ENCODE measurements at regions not wholly inside any gene's neighbourhood (a gene's known extent, or its start where the extent isn't known, plus 50 kb on each side); places are given as distances from the start of the nearest gene placed in this dataset.

DNA sequence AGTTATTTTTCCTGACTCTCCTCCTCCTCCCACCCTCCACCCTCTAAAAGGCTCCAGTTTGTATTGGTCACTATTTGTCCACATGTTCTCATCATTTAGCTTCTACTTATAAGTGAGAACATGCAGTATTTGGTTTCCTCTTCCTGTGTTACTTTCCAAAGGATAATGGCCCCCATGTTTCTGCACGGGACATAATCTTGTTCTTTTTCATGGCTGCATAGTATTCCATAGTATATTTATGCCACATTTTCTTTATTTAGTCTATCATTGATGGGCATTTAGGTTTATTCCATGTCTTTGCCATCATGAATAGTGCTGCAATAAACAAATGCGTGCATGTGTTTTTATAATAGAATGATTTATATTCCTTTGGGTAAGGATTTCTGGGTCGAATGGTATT is 167.3 kb upstream of the GRID2 start:
- no peak overlapping the region for H2BK15ac ChIP-seq (replicated peaks; ENCODE audit: low read depth)
- no peak overlapping the region for H3K9ac ChIP-seq (ENCODE audit: low read length)
- DNase-seq: no peak
- H3K36me3 ChIP-seq (ENCODE audit: control insufficient read depth, insufficient read depth, low read length): no peaks in the 10 kb centered on the region
- no peak overlapping the region for H2BK5ac ChIP-seq (ENCODE audit: low read length)
- no peak overlapping the region for H3K4ac ChIP-seq (ENCODE audit: low read depth, low read length)
- no peak overlapping the region for H2AK5ac ChIP-seq (ENCODE audit: low read length)
- no peak overlapping the region for H4K5ac ChIP-seq (ENCODE audit: low read length)
- H3K27me3 ChIP-seq (ENCODE audit: insufficient read depth, low read length, poor library complexity): no peaks in the 10 kb centered on the region
- no peak overlapping the region for H4K8ac ChIP-seq (ENCODE audit: low read depth, low read length)
- H3K79me2 ChIP-seq (ENCODE audit: control insufficient read depth, insufficient read depth, low read length): no peaks in the 10 kb centered on the region
- H3K4me2 ChIP-seq (ENCODE audit: low read length): no peak overlapping the region
- H3K18ac ChIP-seq (ENCODE audit: low read length): no peak overlapping the region
- H3K23ac ChIP-seq (ENCODE audit: low read length): no peak overlapping the region
- H3K56ac ChIP-seq (ENCODE audit: low read length): no peak overlapping the region
- H2BK120ac ChIP-seq (ENCODE audit: low read depth, low read length): no peak overlapping the region
- WGBS (ENCODE audit: extremely low coverage, insufficient coverage, low lambda C conversion rate): no CpG with 5 or more reads among the region's 3 CpGs
- H3K27ac ChIP-seq (ENCODE audit: low read depth, low read length): no peak overlapping the region
- no peaks in the 10 kb centered on the region for H3K79me1 ChIP-seq (ENCODE audit: low read length)
- H3K4me1 ChIP-seq (ENCODE audit: control insufficient read depth, low read depth, low read length): no peaks in the 10 kb centered on the region
- no peak overlapping the region for H3K4me3 ChIP-seq (ENCODE audit: low read length)

DNA sequence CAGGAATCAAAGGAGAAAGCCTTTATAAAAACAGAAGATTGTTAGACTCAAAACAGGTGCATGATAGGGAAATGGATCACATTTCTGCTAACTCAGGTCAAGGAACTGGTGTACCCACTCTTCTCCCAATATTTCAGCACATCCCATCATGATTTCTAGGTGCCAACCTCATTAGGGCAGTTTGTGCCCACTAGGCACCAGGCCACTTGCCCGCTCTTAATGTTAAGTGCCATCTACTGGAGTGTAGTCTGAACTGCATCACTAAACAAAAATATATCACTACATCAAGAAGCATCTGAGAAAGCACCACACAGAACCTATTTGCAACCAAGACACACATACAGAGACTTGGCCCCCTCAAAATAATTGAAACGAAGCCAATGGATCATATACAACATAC is 140.4 kb upstream of the GRID2 start:
- no peak overlapping the region for H2BK120ac ChIP-seq (ENCODE audit: low read depth, low read length)
- WGBS (ENCODE audit: extremely low coverage, insufficient coverage, low lambda C conversion rate): no CpG with 5 or more reads among the region's 2 CpGs
- H3K4me2 ChIP-seq (ENCODE audit: low read length): no peak overlapping the region
- no peaks in the 10 kb centered on the region for H3K36me3 ChIP-seq (ENCODE audit: control insufficient read depth, insufficient read depth, low read length)
- no peak overlapping the region for H4K8ac ChIP-seq (ENCODE audit: low read depth, low read length)
- no peak overlapping the region for H3K4ac ChIP-seq (ENCODE audit: low read depth, low read length)
- peak; percentile 16 for DNase-seq
- no peaks in the 10 kb centered on the region for H3K79me2 ChIP-seq (ENCODE audit: control insufficient read depth, insufficient read depth, low read length)
- no peak overlapping the region for H3K9ac ChIP-seq (ENCODE audit: low read length)
- no peak overlapping the region for H3K4me3 ChIP-seq (ENCODE audit: low read length)
- no peak overlapping the region for H2AK5ac ChIP-seq (ENCODE audit: low read length)
- no peak overlapping the region for H3K23ac ChIP-seq (ENCODE audit: low read length)
- H3K18ac ChIP-seq (ENCODE audit: low read length): no peak overlapping the region
- no peak overlapping the region for H3K56ac ChIP-seq (ENCODE audit: low read length)
- no peak overlapping the region for H3K27ac ChIP-seq (ENCODE audit: low read depth, low read length)
- H3K27me3 ChIP-seq (ENCODE audit: insufficient read depth, low read length, poor library complexity): no peaks in the 10 kb centered on the region
- H3K4me1 ChIP-seq (ENCODE audit: control insufficient read depth, low read depth, low read length): no peaks in the 10 kb centered on the region
- H4K5ac ChIP-seq (ENCODE audit: low read length): no peak overlapping the region
- H3K79me1 ChIP-seq (ENCODE audit: low read length): no peaks in the 10 kb centered on the region
- H2BK15ac ChIP-seq (replicated peaks; ENCODE audit: low read depth): no peak overlapping the region
- no peak overlapping the region for H2BK5ac ChIP-seq (ENCODE audit: low read length)

DNA sequence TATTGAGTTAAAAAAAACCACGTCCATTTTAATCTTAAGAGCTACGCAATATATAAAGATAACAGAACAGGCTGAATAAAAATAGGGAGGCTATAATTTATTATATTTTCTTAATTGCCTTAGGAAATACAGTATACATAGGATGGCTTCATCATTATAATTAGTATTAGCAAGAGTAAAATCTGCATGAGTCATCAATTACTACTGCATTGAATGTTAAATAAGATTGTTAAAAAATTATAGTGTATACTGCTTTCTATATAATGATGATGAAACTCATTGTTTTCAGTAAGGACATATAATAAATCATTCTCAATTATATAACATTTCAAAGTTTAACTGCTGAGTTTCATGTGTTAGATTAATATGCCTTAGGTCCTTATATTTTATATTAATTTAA is 133.4 kb upstream of the GRID2 start:
- Histone ChIP-seq H3K27ac (ENCODE audit: low read depth, low read length) (no peak overlapping the region), H3K27me3 (ENCODE audit: insufficient read depth, low read length, poor library complexity) (no peaks in the 10 kb centered on the region), H3K79me1 (ENCODE audit: low read length) (no peaks in the 10 kb centered on the region), H3K4me3 (ENCODE audit: low read length) (no peak overlapping the region), H2AK5ac (ENCODE audit: low read length) (no peak overlapping the region), H3K4ac (ENCODE audit: low read depth, low read length) (no peak overlapping the region), H2BK5ac (ENCODE audit: low read length) (no peak overlapping the region), H2BK15ac (replicated peaks; ENCODE audit: low read depth) (no peak overlapping the region), H4K5ac (ENCODE audit: low read length) (no peak overlapping the region), H3K36me3 (ENCODE audit: control insufficient read depth, insufficient read depth, low read length) (no peaks in the 10 kb centered on the region), H3K23ac (ENCODE audit: low read length) (no peak overlapping the region), H3K9ac (ENCODE audit: low read length) (no peak overlapping the region), H4K8ac (ENCODE audit: low read depth, low read length) (no peak overlapping the region), H3K56ac (ENCODE audit: low read length) (no peak overlapping the region), H3K79me2 (ENCODE audit: control insufficient read depth, insufficient read depth, low read length) (no peaks in the 10 kb centered on the region), H3K18ac (ENCODE audit: low read length) (no peak overlapping the region), H3K4me1 (ENCODE audit: control insufficient read depth, low read depth, low read length) (no peaks in the 10 kb centered on the region), H2BK120ac (ENCODE audit: low read depth, low read length) (no peak overlapping the region), H3K4me2 (ENCODE audit: low read length) (no peak overlapping the region)
- no peak for DNase-seq
- no CpG with 5 or more reads among the region's 2 CpGs for WGBS (ENCODE audit: extremely low coverage, insufficient coverage, low lambda C conversion rate)

DNA sequence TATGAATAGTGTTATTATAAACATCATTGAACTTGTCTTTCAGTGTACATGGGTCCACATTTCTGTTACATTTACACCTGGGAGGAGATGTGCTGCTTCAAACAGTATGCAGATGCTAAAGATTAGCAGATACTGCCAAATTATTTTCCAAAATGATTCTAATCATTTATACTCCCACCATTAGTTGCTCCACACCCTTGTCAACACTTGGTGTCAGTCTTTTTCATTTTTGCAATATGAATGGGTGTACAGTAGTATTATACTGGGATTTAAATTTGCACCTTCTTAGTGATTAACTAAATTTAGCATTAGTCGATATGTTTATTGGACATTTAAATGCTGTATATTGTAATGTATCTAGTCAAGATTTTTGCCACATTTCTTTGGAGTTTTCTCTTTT is 131.6 kb upstream of the GRID2 start:
- Histone ChIP-seq H2BK5ac (ENCODE audit: low read length) (no peak overlapping the region), H3K56ac (ENCODE audit: low read length) (no peak overlapping the region), H2AK5ac (ENCODE audit: low read length) (no peak overlapping the region), H3K27ac (ENCODE audit: low read depth, low read length) (no peak overlapping the region), H3K18ac (ENCODE audit: low read length) (no peak overlapping the region), H3K23ac (ENCODE audit: low read length) (no peak overlapping the region), H3K4me1 (ENCODE audit: control insufficient read depth, low read depth, low read length) (no peaks in the 10 kb centered on the region), H2BK120ac (ENCODE audit: low read depth, low read length) (no peak overlapping the region), H3K9ac (ENCODE audit: low read length) (no peak overlapping the region), H3K4ac (ENCODE audit: low read depth, low read length) (no peak overlapping the region), H3K79me1 (ENCODE audit: low read length) (no peaks in the 10 kb centered on the region), H2BK15ac (replicated peaks; ENCODE audit: low read depth) (no peak overlapping the region), H3K4me3 (ENCODE audit: low read length) (no peak overlapping the region), H3K27me3 (ENCODE audit: insufficient read depth, low read length, poor library complexity) (no peaks in the 10 kb centered on the region), H4K8ac (ENCODE audit: low read depth, low read length) (no peak overlapping the region), H3K36me3 (ENCODE audit: control insufficient read depth, insufficient read depth, low read length) (no peaks in the 10 kb centered on the region), H3K4me2 (ENCODE audit: low read length) (no peak overlapping the region), H3K79me2 (ENCODE audit: control insufficient read depth, insufficient read depth, low read length) (no peaks in the 10 kb centered on the region), H4K5ac (ENCODE audit: low read length) (no peak overlapping the region)
- DNase-seq: no peak
- WGBS (ENCODE audit: extremely low coverage, insufficient coverage, low lambda C conversion rate): no CpG with 5 or more reads among the region's 1 CpG

DNA sequence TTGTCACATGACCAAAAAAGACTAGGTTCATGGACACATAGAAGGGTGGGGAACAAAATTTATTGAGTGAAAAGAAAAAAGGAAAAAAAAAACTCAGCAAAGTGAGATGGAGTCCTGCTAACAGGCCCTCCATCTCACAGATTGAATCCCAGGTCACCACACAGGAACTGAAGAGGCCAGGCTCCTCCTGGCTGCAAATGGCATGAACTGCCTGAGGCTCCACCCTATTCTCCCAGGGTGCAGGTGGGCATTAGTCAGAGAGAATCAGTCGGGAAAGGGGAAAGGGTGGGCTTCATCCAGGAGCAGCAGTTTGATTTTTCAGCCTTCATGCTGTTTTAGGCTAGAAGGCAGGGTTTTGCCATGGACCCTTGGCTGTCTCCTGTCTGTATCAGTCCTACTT is 128.5 kb upstream of the GRID2 start:
- Histone ChIP-seq H3K23ac (ENCODE audit: low read length) (no peak overlapping the region), H3K18ac (ENCODE audit: low read length) (no peak overlapping the region), H3K79me1 (ENCODE audit: low read length) (no peaks in the 10 kb centered on the region), H3K4me3 (ENCODE audit: low read length) (no peak overlapping the region), H3K27ac (ENCODE audit: low read depth, low read length) (no peak overlapping the region), H3K36me3 (ENCODE audit: control insufficient read depth, insufficient read depth, low read length) (no peaks in the 10 kb centered on the region), H2BK120ac (ENCODE audit: low read depth, low read length) (no peak overlapping the region), H4K8ac (ENCODE audit: low read depth, low read length) (no peak overlapping the region), H3K4ac (ENCODE audit: low read depth, low read length) (no peak overlapping the region), H2BK15ac (replicated peaks; ENCODE audit: low read depth) (no peak overlapping the region), H2BK5ac (ENCODE audit: low read length) (no peak overlapping the region), H3K27me3 (ENCODE audit: insufficient read depth, low read length, poor library complexity) (no peaks in the 10 kb centered on the region), H2AK5ac (ENCODE audit: low read length) (no peak overlapping the region), H4K5ac (ENCODE audit: low read length) (no peak overlapping the region), H3K4me1 (ENCODE audit: control insufficient read depth, low read depth, low read length) (no peaks in the 10 kb centered on the region), H3K9ac (ENCODE audit: low read length) (no peak overlapping the region), H3K56ac (ENCODE audit: low read length) (no peak overlapping the region), H3K79me2 (ENCODE audit: control insufficient read depth, insufficient read depth, low read length) (no peaks in the 10 kb centered on the region), H3K4me2 (ENCODE audit: low read length) (no peak overlapping the region)
- WGBS (ENCODE audit: extremely low coverage, insufficient coverage, low lambda C conversion rate): no CpG with 5 or more reads among the region's 1 CpG
- peak; percentile 53 for DNase-seq

DNA sequence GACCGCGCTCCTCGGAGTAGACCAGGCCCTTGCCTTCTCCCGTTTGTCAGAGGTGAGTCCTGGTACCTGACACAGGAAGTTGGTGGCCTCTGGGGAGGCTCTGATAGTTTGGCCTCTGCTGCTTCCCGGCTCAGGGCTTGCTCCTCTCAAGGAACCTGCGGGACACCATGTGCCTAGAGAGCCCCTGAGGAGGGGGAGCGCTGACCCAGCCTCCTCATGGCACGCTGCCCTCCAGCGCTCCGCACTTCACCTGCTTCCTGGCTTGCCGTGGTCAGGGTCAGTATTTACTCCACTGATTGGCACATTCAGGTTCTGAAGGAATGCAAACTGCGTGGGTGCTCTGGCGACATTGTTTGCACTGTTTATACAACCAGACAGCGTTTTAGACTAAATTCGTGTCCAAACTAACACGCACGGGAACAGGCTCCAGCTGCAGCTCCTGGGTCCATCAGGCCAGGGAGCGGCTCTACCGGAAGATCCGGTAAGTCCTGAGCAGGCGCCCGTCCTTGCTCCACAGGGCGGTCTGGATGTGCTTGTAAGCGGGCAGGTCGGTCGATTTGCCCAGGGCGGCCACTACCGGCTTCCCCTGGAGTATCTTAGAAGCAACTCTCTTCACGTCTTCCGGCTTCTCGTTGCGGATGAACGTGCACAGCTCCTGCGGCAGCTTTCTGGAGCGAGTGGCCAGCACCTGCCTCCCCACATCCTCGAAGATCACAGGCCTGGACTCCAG is 121.6 kb upstream of the GRID2 start:
- no CpG with 5 or more reads among the region's 36 CpGs for WGBS (ENCODE audit: extremely low coverage, insufficient coverage, low lambda C conversion rate)
- Histone ChIP-seq H3K36me3 (ENCODE audit: control insufficient read depth, insufficient read depth, low read length) (no peaks in the 10 kb centered on the region), H2BK5ac (ENCODE audit: low read length) (no peak overlapping the region), H2BK15ac (replicated peaks; ENCODE audit: low read depth) (no peak overlapping the region), H3K9ac (ENCODE audit: low read length) (no peak overlapping the region), H3K27ac (ENCODE audit: low read depth, low read length) (no peak overlapping the region), H3K27me3 (ENCODE audit: insufficient read depth, low read length, poor library complexity) (no peaks in the 10 kb centered on the region), H4K5ac (ENCODE audit: low read length) (no peak overlapping the region), H2BK120ac (ENCODE audit: low read depth, low read length) (no peak overlapping the region), H3K4me3 (ENCODE audit: low read length) (no peak overlapping the region), H3K4ac (ENCODE audit: low read depth, low read length) (no peak overlapping the region), H2AK5ac (ENCODE audit: low read length) (no peak overlapping the region), H3K56ac (ENCODE audit: low read length) (no peak overlapping the region), H3K4me1 (ENCODE audit: control insufficient read depth, low read depth, low read length) (no peaks in the 10 kb centered on the region), H4K8ac (ENCODE audit: low read depth, low read length) (no peak overlapping the region), H3K4me2 (ENCODE audit: low read length) (no peak overlapping the region), H3K79me1 (ENCODE audit: low read length) (no peaks in the 10 kb centered on the region), H3K23ac (ENCODE audit: low read length) (no peak overlapping the region), H3K79me2 (ENCODE audit: control insufficient read depth, insufficient read depth, low read length) (no peaks in the 10 kb centered on the region), H3K18ac (ENCODE audit: low read length) (no peak overlapping the region)
- DNase-seq: no peak

Measured in mesendoderm (in vitro differentiated cells).